ENCODE measurements at regions not wholly inside any gene's neighbourhood (a gene's known extent, or its start where the extent isn't known, plus 50 kb on each side); places are given as distances from the start of the nearest gene placed in this dataset.

DNA sequence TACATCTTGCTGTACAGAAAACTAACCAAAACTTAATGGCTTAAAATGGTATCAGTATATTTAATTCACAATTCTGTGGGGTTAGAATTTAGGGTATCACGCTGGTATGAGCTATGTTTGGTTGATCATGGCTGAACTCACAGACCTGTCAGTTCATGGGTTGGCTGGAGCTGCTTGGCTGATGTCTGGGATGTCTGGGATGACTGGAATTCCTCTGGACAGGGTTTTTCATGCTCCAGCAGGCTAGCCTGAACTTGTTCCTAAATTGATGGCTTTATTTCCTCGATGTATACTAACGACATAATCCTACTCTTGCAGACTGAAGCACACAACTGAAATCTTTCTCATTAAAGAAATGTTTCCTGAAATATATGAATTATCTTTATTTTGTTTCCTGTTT is 338.9 kb upstream of the GBE1 start:
- no peak overlapping the region for H3K4me3 ChIP-seq (ENCODE audit: low read length)
- no peak for DNase-seq (ENCODE audit: low read depth, low spot score)

DNA sequence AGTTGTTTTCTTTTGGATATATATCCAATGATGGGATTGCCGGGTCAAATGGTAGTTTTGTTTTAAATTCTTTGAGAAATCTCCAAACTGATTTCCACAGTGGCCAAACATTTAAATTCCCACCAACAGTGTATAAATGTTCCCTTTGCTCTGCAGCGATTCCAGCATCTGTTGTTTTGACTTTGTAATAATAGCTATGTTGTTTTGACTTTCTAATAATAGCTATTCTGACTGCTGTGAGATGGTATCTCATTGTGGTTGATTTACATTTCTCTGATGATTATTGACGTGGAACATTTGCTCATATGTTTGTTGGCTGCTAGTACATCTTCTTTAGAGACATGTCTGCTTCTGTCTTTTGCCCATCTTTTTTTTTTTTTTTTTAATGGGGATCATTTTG is 332.2 kb upstream of the GBE1 start:
- H3K4me3 ChIP-seq (ENCODE audit: low read length) = no peak overlapping the region
- DNase-seq (ENCODE audit: low read depth, low spot score) = no peak

DNA sequence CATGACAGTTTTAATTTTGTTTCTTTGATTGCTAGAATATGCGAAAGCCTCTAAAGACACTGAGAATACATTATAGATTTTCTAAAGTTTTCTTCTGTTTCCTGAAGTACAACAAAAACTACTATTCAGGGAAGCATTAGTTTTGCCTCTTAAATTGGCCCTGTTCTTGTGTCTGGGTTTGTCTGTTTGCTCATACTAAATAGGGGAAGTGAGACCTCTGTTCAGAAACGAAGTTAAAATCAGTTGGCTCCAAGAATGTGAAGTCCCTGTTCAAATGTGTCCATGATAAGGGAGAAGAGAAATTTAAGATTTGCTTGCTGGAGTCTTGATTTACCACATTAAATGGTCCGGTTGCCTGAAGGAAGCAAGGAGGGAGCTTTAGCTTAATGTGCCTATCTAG is 327.3 kb upstream of the GBE1 start:
- DNase-seq (ENCODE audit: low read depth, low spot score) = no peak

DNA sequence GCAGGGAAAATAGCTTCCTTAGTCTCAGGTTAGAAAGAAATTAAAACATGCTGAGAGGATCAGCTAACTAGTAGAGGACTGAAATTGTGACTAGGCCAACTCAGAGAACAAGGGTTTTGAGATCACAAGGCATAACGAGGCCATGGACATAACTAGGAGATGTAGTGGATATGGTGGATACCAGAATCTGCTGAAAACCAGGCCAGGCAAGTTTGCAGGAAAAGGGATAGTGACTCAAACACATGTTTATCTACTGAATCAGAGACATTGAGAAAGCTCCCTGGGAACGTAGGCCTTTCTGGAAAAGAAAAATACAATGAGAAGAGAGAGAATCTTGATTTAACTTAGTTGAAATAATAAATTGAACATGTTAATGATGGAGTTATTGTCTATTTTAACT is 326.5 kb upstream of the GBE1 start:
- DNase-seq (ENCODE audit: low read depth, low spot score) = no peak
- no peak overlapping the region for H3K4me3 ChIP-seq (ENCODE audit: low read length)

More for the DNA sequence above, 327.3 kb upstream of the GBE1 start:
- H3K4me3 ChIP-seq (ENCODE audit: low read length) = no peak overlapping the region

DNA sequence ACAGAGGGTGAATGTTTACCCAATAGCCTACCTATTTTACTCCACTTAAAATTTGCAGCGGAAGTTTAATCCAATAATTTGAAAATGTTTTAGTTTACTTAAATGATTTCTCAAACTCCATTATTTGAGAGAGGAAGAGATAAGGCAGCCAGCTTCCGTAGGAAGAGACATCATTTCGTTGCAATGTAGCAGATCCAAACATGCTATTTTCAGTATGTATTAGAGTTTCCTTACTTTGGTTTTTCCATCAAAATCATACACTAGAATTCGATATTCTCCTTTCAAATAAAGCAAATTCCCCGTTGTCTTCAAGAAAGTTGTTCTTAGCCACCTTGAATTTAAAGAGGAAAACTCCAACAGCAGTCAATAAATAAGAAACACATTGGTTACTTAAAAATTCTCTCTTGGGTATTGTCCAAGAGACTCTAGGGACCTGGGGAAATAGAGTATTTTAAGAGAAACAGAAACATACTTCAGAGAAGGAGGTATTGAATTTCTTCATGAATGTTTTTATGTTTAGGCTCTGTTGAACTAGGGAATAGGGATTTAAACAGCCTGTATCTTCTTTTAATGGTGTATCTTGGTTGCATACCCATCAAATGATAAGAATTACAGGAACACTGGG is 324.5 kb upstream of the GBE1 start:
- DNase-seq (ENCODE audit: low read depth, low spot score) = no peak
- H3K4me3 ChIP-seq (ENCODE audit: low read length) = no peak overlapping the region

DNA sequence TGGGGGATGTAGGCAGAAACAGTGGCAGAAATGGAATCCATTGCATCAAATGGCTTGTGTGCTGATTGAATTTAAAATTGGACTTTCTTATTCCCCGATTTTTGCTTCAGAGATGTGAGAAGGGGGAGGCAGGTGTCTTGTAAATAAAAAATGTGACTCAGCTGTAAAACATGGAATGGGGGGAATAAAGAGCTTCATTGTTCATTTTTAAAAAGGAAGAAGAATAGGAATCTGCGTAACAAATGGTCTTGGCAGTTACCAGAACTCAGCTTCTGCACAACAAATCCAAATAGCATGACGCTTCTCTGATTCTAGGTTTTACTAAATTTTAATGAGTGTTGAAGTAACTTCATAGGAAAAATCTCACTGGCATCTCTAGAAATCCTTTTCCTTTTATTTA is 323.9 kb upstream of the GBE1 start:
- DNase-seq (ENCODE audit: low read depth, low spot score) = no peak
- no peak overlapping the region for H3K4me3 ChIP-seq (ENCODE audit: low read length)

DNA sequence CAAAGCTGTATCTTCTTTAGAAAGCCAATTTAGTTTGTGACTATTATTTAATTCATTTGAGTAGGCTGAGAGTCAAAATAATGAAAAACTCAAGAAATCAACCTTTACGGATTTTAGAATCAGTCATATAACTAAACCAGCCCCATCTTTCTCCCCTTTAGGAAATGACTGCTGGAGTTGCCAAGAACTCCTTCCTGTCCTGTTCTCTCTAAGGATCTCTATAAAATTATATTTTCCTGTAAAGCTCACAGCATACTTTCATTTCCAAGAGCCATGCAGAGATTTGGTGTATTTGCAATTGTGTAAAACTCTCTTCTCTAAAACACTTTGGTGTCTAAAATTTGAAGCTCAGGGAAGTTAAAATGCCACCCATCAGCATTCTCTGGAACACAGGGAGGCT is 323.4 kb upstream of the GBE1 start:
- DNase-seq (ENCODE audit: low read depth, low spot score) = no peak
- no peak overlapping the region for H3K4me3 ChIP-seq (ENCODE audit: low read length)

DNA sequence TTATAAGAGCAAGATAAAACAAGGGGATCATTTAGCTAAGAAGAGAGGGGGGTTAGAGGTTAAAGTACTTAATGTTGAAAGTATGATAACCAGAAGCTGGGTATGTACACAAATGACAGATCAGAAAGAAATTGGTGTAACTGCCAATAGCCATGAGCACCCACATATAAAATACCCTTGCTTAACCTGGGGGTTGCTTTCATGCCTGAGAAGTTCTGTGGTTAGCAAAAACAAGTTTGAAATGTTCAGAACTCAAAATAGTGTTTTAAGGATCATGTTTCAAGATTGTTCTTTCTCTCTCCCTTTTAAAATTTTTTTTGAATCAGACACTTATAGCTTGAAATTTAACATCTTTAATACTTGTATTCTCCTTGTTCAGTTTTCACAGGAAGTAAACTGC is 321.4 kb upstream of the GBE1 start:
- no peak for DNase-seq (ENCODE audit: low read depth, low spot score)
- H3K4me3 ChIP-seq (ENCODE audit: low read length) = no peak overlapping the region

DNA sequence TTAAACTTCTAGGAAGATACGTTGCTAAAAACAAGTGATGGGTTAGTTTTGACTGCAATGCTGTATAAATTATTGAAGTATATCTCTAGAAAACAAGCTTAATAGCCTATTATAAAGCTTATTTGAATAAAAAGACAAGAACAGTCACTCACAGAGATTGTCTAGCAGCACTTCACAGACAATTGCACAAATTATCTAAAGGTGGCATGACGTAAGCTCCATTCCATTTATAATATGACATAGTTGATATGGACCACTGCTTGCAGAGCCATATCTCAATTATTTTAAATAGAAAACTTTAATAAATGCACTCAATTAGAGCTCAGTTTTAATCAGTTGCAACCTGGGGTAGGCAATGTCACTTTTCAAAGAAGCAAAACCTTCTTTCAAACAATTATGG is 319.9 kb upstream of the GBE1 start:
- DNase-seq (ENCODE audit: low read depth, low spot score) = no peak

DNA sequence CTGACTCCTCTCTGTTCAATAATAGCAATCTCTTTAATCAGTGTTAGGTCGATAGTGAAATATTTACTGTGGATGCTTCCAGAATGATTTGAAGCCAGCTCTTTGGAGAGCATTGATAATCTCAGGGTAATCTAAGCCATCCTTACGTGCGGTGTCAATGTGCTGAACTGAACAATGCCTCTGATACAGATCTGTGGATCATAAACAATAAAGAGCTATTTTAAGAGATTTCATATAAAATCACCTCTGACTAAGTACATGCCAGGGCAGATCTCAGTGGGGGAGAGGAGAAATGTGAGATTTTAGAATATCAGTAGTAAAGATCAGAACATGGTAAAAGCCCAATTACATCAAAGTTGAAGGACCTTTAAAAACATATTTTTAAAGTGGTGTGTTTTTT is 319.3 kb upstream of the GBE1 start:
- DNase-seq (ENCODE audit: low read depth, low spot score) = no peak

More for the DNA sequence above, 319.9 kb upstream of the GBE1 start:
- H3K4me3 ChIP-seq (ENCODE audit: low read length) = no peak overlapping the region

DNA sequence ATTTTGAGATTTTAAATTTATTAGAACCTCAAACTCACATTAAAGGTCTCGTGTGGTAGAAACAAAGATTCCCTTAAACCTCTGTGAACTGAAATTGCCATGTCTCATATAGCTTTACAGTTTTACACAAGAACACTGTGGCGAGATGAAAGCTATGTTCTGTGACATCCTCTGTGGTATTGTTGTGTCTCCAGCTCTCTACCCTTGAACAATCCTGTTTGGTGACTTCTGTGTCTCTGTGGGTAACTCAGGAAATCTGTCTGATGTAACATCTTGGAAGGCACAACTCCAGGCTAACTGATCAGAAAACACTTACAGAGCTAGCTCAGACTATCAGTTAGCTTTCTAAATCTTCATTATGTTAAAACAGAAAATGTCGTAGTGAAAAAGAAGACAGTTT is 318.8 kb upstream of the GBE1 start:
- peak; percentile 30 for DNase-seq (ENCODE audit: low read depth, low spot score)

More for the DNA sequence above, 319.3 kb upstream of the GBE1 start:
- H3K4me3 ChIP-seq (ENCODE audit: low read length) = no peak overlapping the region

DNA sequence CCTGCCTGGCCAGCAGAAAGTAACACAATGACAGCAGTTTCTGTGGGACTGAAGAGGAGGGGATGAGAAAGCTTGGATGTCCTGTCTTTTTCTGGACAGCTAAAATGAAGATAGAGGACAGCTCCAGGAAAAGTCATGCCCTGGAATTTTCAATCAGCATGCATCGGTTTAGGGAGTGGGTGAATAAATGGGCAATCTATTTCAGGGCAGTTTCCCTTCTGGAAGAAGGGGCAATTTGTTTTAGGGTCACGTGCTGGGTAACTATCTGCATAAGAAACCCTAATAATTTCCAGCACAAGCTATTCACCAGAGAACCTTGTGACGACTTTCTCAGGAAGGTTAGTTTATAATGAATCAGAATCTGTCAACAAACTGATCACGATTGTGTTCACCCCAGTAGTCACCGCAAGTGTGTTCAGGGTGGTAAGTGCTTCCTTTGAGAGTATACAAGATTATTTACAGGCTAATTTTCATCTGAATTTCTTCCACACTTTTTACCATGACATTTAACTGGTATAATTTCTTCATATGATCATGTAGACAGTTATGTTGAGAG is 318.0 kb upstream of the GBE1 start:
- no peak overlapping the region for H3K4me3 ChIP-seq (ENCODE audit: low read length)

More for the DNA sequence above, 318.8 kb upstream of the GBE1 start:
- no peak overlapping the region for H3K4me3 ChIP-seq (ENCODE audit: low read length)

DNA sequence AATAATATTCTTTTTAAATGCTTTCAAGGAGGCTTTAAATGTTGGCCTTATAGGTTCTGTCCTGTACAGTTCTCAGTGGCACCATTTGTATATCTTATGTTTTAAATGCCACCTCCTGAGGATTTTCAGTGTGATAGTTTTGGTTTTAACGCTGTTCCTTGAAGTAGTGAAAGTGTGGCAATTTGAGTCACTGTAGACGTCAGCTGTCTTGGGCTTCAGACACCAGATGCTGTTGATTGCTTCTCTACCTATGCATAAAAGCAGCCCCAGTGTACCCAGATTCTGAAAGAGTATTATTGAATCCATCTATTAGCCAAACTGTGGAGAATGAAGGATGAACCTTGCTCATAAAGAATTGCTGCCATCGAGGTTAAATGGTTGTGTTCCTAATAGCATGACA is 316.8 kb upstream of the GBE1 start:
- no peak overlapping the region for H3K4me3 ChIP-seq (ENCODE audit: low read length)
- DNase-seq (ENCODE audit: low read depth, low spot score) = no peak

More for the DNA sequence above, 318.0 kb upstream of the GBE1 start:
- no peak for DNase-seq (ENCODE audit: low read depth, low spot score)

DNA sequence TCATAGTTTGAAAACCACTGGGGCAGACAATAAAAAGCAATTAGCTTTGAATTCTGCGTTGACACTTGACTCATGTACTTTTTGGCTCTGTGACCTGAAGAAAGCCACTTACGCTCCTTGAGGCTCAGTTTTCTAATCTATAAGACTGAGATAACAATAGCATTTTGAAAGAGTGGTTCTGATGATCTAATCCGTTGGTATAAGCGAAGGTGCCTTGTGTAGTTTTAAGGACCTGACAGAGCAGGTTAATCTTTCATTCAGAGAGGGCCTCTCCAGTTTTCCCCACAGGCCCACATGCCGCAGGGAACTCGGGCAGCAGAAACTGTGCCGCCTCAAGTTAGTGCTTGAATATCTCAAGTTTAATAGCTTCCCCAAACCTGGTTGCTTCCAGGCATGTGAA is 306.0 kb upstream of the GBE1 start:
- DNase-seq (ENCODE audit: low read depth, low spot score) = no peak
- H3K4me3 ChIP-seq (ENCODE audit: low read length) = no peak overlapping the region

DNA sequence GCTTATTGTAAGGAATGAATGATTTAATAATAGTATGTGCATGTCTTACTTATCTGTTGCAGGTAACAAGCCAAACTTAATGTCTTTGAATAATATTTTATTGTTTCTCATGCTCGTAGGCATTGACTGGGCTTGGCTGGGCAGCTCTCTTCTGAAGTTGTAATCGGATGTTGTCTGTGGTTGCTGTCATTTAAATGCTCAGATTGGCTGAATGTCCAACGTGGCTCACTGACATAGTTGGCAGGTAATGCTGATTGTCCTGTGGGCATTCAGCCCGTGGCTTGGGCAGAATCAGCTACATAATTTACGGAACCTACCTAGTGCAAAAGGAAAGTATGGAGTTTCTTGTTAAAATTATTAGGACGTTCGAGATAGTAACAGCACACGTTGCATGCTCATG is 297.4 kb upstream of the GBE1 start:
- no peak overlapping the region for H3K4me3 ChIP-seq (ENCODE audit: low read length)
- no peak for DNase-seq (ENCODE audit: low read depth, low spot score)

DNA sequence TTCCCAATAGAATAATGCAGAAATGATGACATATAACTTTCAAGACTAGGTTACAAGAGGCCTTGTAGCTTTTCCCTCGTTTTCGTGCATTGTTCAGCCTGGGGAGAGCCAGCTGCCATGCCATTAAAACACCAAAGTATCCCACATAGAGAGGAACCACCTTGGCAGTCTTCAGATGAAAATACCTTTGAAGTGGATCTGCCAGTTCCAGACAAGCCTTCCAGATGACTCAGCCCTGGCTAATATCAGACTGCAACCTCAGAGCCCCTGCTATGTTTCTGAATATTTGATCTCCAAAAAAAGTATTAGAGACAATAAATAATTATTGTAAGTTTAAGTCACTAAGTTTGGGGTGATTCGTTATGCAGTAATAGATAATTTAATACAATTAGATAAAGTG is 294.3 kb upstream of the GBE1 start:
- no peak for DNase-seq (ENCODE audit: low read depth, low spot score)
- no peak overlapping the region for H3K4me3 ChIP-seq (ENCODE audit: low read length)

DNA sequence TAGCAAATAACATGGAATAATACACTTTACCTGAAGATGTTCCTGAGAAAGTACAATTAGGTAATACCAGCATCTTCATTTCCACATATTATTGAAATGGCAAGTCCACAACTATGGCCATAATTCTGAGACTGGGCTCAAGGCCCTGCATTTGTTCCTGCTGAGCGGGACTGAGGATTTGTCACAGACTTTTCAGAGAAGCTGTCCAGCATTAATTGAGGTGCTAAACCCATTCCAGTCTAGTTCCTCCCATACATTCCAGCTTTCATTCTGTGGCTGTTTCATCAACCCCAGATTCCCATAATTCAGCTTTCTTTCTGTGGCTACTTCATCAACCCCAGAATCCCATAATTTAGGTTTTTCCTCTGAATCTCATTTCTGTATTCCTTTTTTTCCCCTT is 293.4 kb upstream of the GBE1 start:
- no peak for DNase-seq (ENCODE audit: low read depth, low spot score)
- no peak overlapping the region for H3K4me3 ChIP-seq (ENCODE audit: low read length)

DNA sequence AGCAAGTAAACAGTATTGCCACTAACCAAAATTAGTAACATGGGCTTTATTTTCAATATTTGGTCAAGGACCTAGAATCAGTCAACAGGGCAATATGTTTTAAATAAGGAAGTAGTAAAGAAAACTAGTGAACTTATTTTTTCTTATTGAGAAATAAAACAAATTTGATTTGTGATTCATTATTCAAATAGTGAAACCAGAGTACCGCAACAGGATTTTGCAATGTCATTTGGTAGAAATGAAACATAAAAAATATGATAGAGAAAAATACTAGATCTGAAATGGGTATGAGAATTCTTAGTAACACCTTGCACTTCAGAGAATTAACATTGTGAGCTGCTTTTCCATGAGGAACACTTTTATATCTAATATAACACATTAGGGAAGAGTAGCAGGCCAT is 291.8 kb upstream of the GBE1 start:
- H3K4me3 ChIP-seq (ENCODE audit: low read length) = no peak overlapping the region
- DNase-seq (ENCODE audit: low read depth, low spot score) = no peak

DNA sequence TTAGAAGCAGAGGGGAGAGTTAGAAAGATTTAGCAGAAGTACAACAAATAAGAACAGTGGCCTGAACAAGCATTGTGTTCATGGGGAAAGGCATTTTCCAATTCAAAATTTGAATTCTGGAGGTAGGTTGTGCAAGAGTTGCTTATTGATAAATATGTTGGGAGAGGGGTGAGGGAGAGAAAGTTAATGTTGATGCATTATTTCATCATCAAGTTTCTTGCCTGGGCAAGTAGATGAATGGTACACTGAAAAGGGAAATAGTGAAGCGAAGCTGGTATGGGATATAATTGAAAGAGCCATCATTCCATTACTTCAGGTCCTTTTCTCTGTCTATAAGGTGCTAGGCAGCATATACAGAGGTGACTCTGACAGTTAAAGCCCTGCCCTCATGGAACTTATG is 288.9 kb upstream of the GBE1 start:
- DNase-seq (ENCODE audit: low read depth, low spot score) = no peak
- H3K4me3 ChIP-seq (ENCODE audit: low read length) = no peak overlapping the region

DNA sequence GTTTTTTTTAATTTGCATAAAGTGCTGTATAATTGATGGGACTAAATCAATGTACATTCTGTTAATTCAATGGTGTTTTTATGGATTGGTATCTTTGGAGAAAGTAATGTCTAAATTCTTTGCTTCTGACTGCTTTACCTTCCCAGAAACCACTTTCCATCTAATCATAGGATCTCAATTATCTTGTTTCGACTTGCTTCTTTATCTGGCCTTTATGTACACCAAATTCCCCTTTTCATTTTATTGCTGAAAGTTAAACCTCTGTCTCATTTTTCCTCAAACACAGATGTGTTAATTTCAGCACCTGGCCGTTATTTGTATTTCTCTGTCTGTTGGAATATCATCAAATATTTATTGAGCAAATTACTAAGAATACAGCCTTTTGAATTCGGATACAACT is 287.3 kb upstream of the GBE1 start:
- H3K4me3 ChIP-seq (ENCODE audit: low read length) = no peak overlapping the region
- no peak for DNase-seq (ENCODE audit: low read depth, low spot score)

DNA sequence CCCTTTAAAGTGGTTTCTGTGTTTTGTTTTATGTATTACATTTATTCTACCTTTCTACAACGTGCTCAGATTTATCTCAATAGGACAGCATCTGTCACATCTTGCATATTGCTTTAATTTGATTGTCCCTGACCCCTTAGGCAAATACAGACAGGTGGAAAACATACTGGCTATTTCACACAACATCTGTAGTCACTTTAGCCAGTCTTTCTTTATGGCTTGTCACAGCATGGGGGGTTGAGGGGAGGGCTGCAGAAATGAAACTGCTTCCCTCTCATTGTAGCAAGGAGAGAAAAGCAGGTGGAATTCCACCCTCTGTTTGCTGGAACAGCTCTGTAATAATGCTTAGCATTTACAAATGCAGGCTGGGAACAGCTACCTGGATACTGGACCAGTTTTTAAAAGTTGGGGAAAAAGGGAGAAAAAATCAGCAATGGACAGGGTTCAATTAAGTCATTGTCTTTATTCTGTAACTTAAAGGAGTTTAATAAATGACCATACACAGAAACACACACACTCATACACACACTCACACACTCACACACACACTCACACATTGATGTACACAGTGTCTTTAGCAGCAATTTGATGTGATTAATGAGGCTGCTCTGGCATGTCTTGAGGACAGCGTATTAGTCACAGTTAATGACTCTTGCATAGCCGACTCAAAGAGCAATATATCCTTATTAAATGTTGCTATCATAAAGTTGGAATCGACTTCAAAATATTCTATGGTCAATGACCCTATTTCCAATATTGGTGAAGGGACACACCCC is 283.7 kb upstream of the GBE1 start:
- DNase-seq (ENCODE audit: low read depth, low spot score) = no peak
- H3K4me3 ChIP-seq (ENCODE audit: low read length) = no peak overlapping the region
